B cell (primary cell): ENCODE measurements at regions not wholly inside any gene's neighbourhood (a gene's known extent, or its start where the extent isn't known, plus 50 kb on each side); places are given as distances from the start of the nearest gene placed in this dataset.
"Not testable (repeated sequence)": the region's sequence is repeated elsewhere in the genome, so short reads cannot be mapped to it uniquely, and the experiment has no call there.

Source experiments
- CTCF ChIP-seq: fragments of 200-600 bp; IDR thresholded peaks from one replicate; pipeline ENCODE4 v1.8.0; 2022; ENCODE audit warnings: antibody characterized with exemption, mild to moderate bottlenecking
- EZH2 ChIP-seq: IDR thresholded peaks from 2 replicates; pipeline ENCODE4 v1.6.1; 2012; ENCODE audit warnings: borderline replicate concordance, low read depth, mild to moderate bottlenecking, moderate library complexity, low read length; ENCODE audit not compliant: insufficient read depth, poor library complexity, severe bottlenecking

DNA sequence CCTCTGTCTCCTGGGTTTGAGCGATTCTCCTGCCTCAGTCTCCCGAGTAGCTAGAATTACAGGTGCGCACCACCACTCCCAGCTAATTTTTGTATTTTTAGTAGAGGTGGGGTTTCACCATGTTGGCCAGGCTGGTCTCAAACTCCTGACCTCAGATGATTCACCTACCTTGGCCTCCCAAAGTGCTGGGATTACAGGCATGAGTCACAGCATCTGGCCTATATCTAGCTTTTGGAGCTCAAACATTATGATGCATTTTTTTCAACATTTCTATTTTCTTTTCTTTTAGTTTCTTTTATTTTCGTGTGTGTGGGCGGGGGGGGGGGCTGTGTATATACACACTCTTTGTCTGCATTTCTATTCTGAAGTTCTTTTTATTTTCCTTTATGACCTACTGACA, 85.6 kb upstream of the PEG3 start:
- not testable (repeated sequence) for TF ChIP-seq CTCF, EZH2
